GM12892 (cell line): ENCODE measurements at regions not wholly inside any gene's neighbourhood (a gene's known extent, or its start where the extent isn't known, plus 50 kb on each side); places are given as distances from the start of the nearest gene placed in this dataset.

Experiments used
- POLR2A ChIP-seq: IDR thresholded peaks from 2 replicates; pipeline ENCODE4 v1.6.1; 2011; ENCODE audit warnings: low read depth, low read length, control low read depth
- POLR2AphosphoS5 ChIP-seq: IDR thresholded peaks from 2 replicates; pipeline ENCODE4 v1.6.1; 2011; ENCODE audit warnings: low read depth, low read length, control low read depth
- TAF1 ChIP-seq: IDR thresholded peaks from 2 replicates; pipeline ENCODE4 v1.6.1; 2011; ENCODE audit warnings: low read depth, mild to moderate bottlenecking, control low read depth, low read length, borderline replicate concordance

GRCh38 chr9:25960178-25960577, 281.9 kb upstream of the TUSC1 start:
- no peak for TF ChIP-seq POLR2A
- TF ChIP-seq POLR2AphosphoS5: no peak
- no peak for TF ChIP-seq TAF1
